Common myeloid progenitor, CD34-positive (primary cell): ENCODE measurements at regions not wholly inside any gene's neighbourhood (a gene's known extent, or its start where the extent isn't known, plus 50 kb on each side); places are given as distances from the start of the nearest gene placed in this dataset.

Experiments
- CTCF ChIA-PET: fragments of 350-600 bp; sonication (Branson Sonifier 250); formaldehyde crosslinking; loops from one replicate; lab custom pipeline; 2021; ENCODE audit warnings: antibody characterized with exemption; lab: Charles Lee
- POLR2A ChIA-PET: fragments of 350-600 bp; sonication (Branson Sonifier 250); formaldehyde crosslinking; loops from one replicate; lab custom pipeline; 2021; ENCODE audit warnings: antibody characterized with exemption; lab: Charles Lee
- DNase-seq, 3 donors: peaks; one replicate each; pipeline versions ENCODE4 v3.0.0 to v3.0.0-alpha.2; 2013
- H3K27ac ChIP-seq, 2 experiments: 1 replicate in 1 of 2; 2 replicates in 1 of 2; pipeline ENCODE4 v1.7.0; 2013; ENCODE audit warnings: inconsistent platforms in 2 of 2, low read length in 2 of 2, mild to moderate bottlenecking in 2 of 2, low read depth in 1 of 2, moderate library complexity in 1 of 2; ENCODE audit not compliant: severe bottlenecking in 2 of 2, insufficient read depth in 1 of 2, poor library complexity in 1 of 2
- H3K27me3 ChIP-seq, 5 experiments: replicated peaks in 2 of 5; 1 replicate in 3 of 5; 2 replicates in 2 of 5; pipeline versions ENCODE4 v1.6.1 to v1.7.0; 2013; ENCODE audit warnings: low read length in 4 of 5, mild to moderate bottlenecking in 2 of 5, moderate library complexity in 2 of 5, inconsistent platforms in 1 of 5; ENCODE audit not compliant: insufficient read depth in 5 of 5, control insufficient read depth in 4 of 5
- H3K36me3 ChIP-seq, 4 experiments: 1 replicate in 2 of 4; 2 replicates in 2 of 4; pipeline versions ENCODE4 v1.6.1 to v1.7.0; 2013; ENCODE audit warnings: low read length in 3 of 4, control low read depth in 1 of 4, mild to moderate bottlenecking in 1 of 4; ENCODE audit not compliant: control insufficient read depth in 4 of 4, insufficient read depth in 4 of 4
- H3K4me1 ChIP-seq, 4 experiments: 1 replicate in 3 of 4; 2 replicates in 1 of 4; pipeline versions ENCODE4 v1.6.1 to v1.7.1; 2013; ENCODE audit warnings: low read length in 3 of 4, mild to moderate bottlenecking in 3 of 4, control low read depth in 1 of 4, inconsistent platforms in 1 of 4, moderate library complexity in 1 of 4; ENCODE audit not compliant: control insufficient read depth in 4 of 4, insufficient read depth in 4 of 4; ENCODE audit errors: control extremely low read depth in 1 of 4
- H3K4me3 ChIP-seq, 7 experiments: 1 replicate in 4 of 7; 2 replicates in 3 of 7; pipeline versions ENCODE4 v1.5.1 to v1.7.0; 2013; ENCODE audit warnings: mild to moderate bottlenecking in 7 of 7, low read length in 6 of 7, moderate library complexity in 6 of 7, inconsistent platforms in 2 of 7, low read depth in 2 of 7, control low read depth in 1 of 7; ENCODE audit not compliant: insufficient read depth in 4 of 7, control insufficient read depth in 1 of 7; ENCODE audit errors: extremely low read depth in 1 of 7
- H3K9me3 ChIP-seq, 5 experiments: 1 replicate in 4 of 5; 2 replicates in 1 of 5; pipeline versions ENCODE4 v1.6.1 to v1.7.1; 2013; ENCODE audit warnings: low read length in 4 of 5, mild to moderate bottlenecking in 2 of 5, inconsistent platforms in 1 of 5, low read depth in 1 of 5, moderate library complexity in 1 of 5; ENCODE audit not compliant: control insufficient read depth in 4 of 5, insufficient read depth in 2 of 5; ENCODE audit errors: control extremely low read depth in 1 of 5
- WGBS: methylation state at CpG from one replicate; pipeline ENCODE4 v1.1.5; 2013; ENCODE audit not compliant: insufficient coverage; 5-methylcytosine and 5-hydroxymethylcytosine counted together

- WGBS: 100% methylated on average over 1 of the region's 1 CpG
- ChIA-PET CTCF (no interaction called here), POLR2A (no interaction called here)
Observed at GRCh38 chr12:25835385-25835784, 123.1 kb upstream of the RASSF8 start.

GRCh38 chr12:25838007-25838406 is 120.5 kb upstream of the RASSF8 start:
- ChIA-PET POLR2A (no interaction called here), CTCF (no interaction called here)

More at GRCh38 chr12:25835385-25835784, 123.1 kb upstream of the RASSF8 start:
- Histone ChIP-seq H3K36me3 (no peaks in the 10 kb centered on the region), H3K27ac (no peak overlapping the region), H3K4me3 (no peak overlapping the region), H3K9me3 (no peaks in the 10 kb centered on the region), H3K27me3 (no peaks in the 10 kb centered on the region), H3K4me1 (peaks cover 0 to 4% (median 0%) of the 10 kb centered on the region in 4 experiments)
- no peak for DNase-seq

GRCh38 chr12:25839470-25839869 is 119.0 kb upstream of the RASSF8 start:
- ChIA-PET CTCF (no interaction called here), POLR2A (interaction anchor here (0.7 kb wide), 1 partner anchor 860 kb away, joined by 3 read pairs; no protein-coding TSS in a partner anchor)
- Histone ChIP-seq H3K4me1 (peaks cover 0 to 14% (median 1%) of the 10 kb centered on the region in 4 experiments), H3K4me3 (no peak overlapping the region), H3K27me3 (no peaks in the 10 kb centered on the region), H3K36me3 (no peaks in the 10 kb centered on the region), H3K9me3 (no peaks in the 10 kb centered on the region), H3K27ac (no peak overlapping the region)
- no CpG with 5 or more reads among the region's 2 CpGs for WGBS
- DNase-seq: peak; percentile 50 to 87 (median 80)

More at GRCh38 chr12:25838007-25838406, 120.5 kb upstream of the RASSF8 start:
- Histone ChIP-seq H3K4me1 (peaks cover 0 to 6% (median 0%) of the 10 kb centered on the region in 4 experiments), H3K9me3 (no peaks in the 10 kb centered on the region), H3K27me3 (no peaks in the 10 kb centered on the region), H3K36me3 (no peaks in the 10 kb centered on the region), H3K27ac (no peak overlapping the region), H3K4me3 (no peak overlapping the region)
- 100% methylated on average over 2 of the region's 3 CpGs for WGBS
- no peak for DNase-seq

- H3K9me3 ChIP-seq: no peaks in the 10 kb centered on the region
- ChIA-PET CTCF (interaction anchor here (0.6 to 2.0 kb wide), 4 partner anchors 17 to 283 kb away, joined by 3 to 5 read pairs (median 4); no protein-coding TSS in a partner anchor), POLR2A (no interaction called here)
- H3K27ac ChIP-seq: no peak overlapping the region
- peak in 1 of 3 donors; percentile 38 for DNase-seq
- H3K27me3 ChIP-seq: no peaks in the 10 kb centered on the region
- H3K4me3 ChIP-seq: no peak overlapping the region
- peaks cover 0 to 14% (median 1%) of the 10 kb centered on the region in 4 experiments for H3K4me1 ChIP-seq
- WGBS: 100% methylated on average over 5 of the region's 10 CpGs
- no peaks in the 10 kb centered on the region for H3K36me3 ChIP-seq
Observed at GRCh38 chr12:25840678-25841465, 117.6 kb upstream of the RASSF8 start.

- 78% methylated on average over 4 of the region's 5 CpGs for WGBS
- Histone ChIP-seq H3K4me1 (peaks cover 0 to 14% (median 1%) of the 10 kb centered on the region in 4 experiments), H3K27me3 (no peaks in the 10 kb centered on the region), H3K36me3 (no peaks in the 10 kb centered on the region), H3K4me3 (no peak overlapping the region), H3K27ac (no peak overlapping the region), H3K9me3 (no peaks in the 10 kb centered on the region)
- POLR2A ChIA-PET: no interaction called here
- CTCF ChIA-PET: interaction anchor here (2.0 kb wide), 1 partner anchor 18 kb away, joined by 5 read pairs; no protein-coding TSS in a partner anchor
- no peak for DNase-seq
Observed at GRCh38 chr12:25842254-25842653, 116.2 kb upstream of the RASSF8 start.

GRCh38 chr12:25843976-25844375 is 114.5 kb upstream of the RASSF8 start:
- no peaks in the 10 kb centered on the region for H3K36me3 ChIP-seq
- WGBS: 20% methylated on average over 2 of the region's 2 CpGs
- no peak overlapping the region for H3K4me3 ChIP-seq
- POLR2A ChIA-PET: no interaction called here
- H3K27me3 ChIP-seq: no peaks in the 10 kb centered on the region
- H3K27ac ChIP-seq: peak overlapping the region in 1 of 2 experiments; percentile 10
- CTCF ChIA-PET: interaction anchor here (0.9 kb wide), 1 partner anchor 26 kb away, joined by 3 read pairs; no protein-coding TSS in a partner anchor
- peaks cover 0 to 14% (median 1%) of the 10 kb centered on the region in 4 experiments for H3K4me1 ChIP-seq
- no peaks in the 10 kb centered on the region for H3K9me3 ChIP-seq
- peak; percentile 14 to 72 (median 56) for DNase-seq

GRCh38 chr12:25845415-25845814 is 113.1 kb upstream of the RASSF8 start:
- POLR2A ChIA-PET: no interaction called here
- no peak overlapping the region for H3K4me3 ChIP-seq
- peaks cover 0 to 9% (median 1%) of the 10 kb centered on the region in 4 experiments for H3K4me1 ChIP-seq
- no peak overlapping the region for H3K27ac ChIP-seq
- WGBS: 100% methylated on average over 1 of the region's 3 CpGs
- CTCF ChIA-PET: no interaction called here
- H3K36me3 ChIP-seq: no peaks in the 10 kb centered on the region
- no peaks in the 10 kb centered on the region for H3K27me3 ChIP-seq
- H3K9me3 ChIP-seq: no peaks in the 10 kb centered on the region
- DNase-seq: no peak
